AG09309 (cell line): ENCODE measurements at regions not wholly inside any gene's neighbourhood (a gene's known extent, or its start where the extent isn't known, plus 50 kb on each side); places are given as distances from the start of the nearest gene placed in this dataset.

Source experiments
- DNase-seq: peaks from one replicate; pipeline ENCODE4 v3.0.0-alpha.2; 2010; ENCODE audit warnings: low read depth
- H3K4me3 ChIP-seq: 2 replicates; pipeline ENCODE4 v1.5.1; 2011; ENCODE audit warnings: mild to moderate bottlenecking, low read depth, low read length, moderate library complexity; ENCODE audit not compliant: control insufficient read depth
- TF ChIP-seq, protein P1 (sequence below): IDR thresholded peaks from 2 replicates; pipeline ENCODE4 v1.5.1; 2011; ENCODE audit warnings: mild to moderate bottlenecking, low read depth, low read length, inconsistent platforms; ENCODE audit not compliant: insufficient read depth, control insufficient read depth; ENCODE audit errors: missing control alignments

DNA sequence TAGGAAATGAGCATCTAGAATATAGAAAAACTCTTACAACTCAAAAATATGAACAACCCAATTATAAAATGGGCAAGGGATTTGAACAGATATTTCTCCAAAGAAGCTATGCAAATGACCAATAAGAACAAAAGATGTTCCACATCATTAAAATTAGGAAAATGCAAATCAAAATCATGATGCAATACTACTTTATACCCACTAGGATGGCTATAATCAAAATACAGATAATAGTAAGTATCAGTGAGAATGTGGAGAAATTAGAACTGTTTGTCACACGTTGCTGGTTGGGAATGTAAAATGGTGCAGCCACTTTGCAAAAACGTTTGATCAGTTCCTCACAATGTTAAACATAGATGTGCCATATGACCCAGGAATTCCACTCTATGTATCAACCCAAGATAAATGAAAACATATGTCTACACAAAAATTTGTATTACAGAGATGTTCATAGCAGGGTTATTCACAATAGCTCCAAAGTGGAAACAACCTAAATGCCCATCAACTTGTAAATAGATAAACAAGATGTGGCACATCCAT lies 558.4 kb downstream of the SLC4A3 start:
- DNase-seq: no peak
- H3K4me3 ChIP-seq: no peak overlapping the region
- TF ChIP-seq, protein P1, sequence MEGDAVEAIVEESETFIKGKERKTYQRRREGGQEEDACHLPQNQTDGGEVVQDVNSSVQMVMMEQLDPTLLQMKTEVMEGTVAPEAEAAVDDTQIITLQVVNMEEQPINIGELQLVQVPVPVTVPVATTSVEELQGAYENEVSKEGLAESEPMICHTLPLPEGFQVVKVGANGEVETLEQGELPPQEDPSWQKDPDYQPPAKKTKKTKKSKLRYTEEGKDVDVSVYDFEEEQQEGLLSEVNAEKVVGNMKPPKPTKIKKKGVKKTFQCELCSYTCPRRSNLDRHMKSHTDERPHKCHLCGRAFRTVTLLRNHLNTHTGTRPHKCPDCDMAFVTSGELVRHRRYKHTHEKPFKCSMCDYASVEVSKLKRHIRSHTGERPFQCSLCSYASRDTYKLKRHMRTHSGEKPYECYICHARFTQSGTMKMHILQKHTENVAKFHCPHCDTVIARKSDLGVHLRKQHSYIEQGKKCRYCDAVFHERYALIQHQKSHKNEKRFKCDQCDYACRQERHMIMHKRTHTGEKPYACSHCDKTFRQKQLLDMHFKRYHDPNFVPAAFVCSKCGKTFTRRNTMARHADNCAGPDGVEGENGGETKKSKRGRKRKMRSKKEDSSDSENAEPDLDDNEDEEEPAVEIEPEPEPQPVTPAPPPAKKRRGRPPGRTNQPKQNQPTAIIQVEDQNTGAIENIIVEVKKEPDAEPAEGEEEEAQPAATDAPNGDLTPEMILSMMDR: no peak

DNA sequence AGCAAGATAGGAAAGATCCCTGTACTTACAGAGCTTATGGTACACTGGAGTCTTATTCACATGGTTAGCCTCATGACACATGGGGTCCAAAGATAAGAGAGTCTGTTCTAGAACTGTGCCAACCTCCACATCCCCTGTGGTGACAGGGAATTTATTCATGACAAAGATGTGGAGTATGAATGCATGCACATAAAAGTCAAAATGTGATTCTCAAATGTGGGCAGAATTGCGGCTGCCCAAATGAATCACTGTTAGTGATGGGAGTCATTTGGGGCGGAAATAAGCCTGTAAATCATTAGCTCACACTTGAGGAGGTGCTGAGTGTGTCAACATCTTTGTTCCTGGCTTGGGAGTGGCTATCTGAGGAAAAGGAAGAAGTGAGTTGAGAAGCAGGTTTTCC lies 560.6 kb downstream of the SLC4A3 start:
- TF ChIP-seq, protein P1: no peak
- DNase-seq: peak; percentile 86
- no peak overlapping the region for H3K4me3 ChIP-seq

DNA sequence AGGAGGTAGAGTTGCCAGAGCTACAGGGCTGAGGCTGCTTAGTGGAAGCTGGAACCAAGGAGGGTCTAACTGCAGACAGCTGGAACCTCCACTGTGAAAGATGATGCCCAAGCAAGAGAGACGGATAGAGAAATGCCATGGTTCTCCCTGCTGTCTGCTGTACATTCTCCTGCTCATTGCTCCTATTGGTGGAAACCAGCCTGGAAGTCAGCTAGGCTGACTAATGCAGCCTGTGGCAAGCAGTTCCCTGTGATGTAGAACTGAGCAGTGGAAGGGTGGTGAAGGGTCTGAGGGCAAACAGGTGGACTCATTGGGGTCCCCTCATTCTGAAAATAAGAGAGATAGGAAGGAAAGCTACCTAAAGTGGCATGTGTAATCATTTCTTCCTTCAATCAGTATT lies 563.6 kb downstream of the SLC4A3 start:
- DNase-seq: no peak
- no peak overlapping the region for H3K4me3 ChIP-seq
- TF ChIP-seq, protein P1: no peak

DNA sequence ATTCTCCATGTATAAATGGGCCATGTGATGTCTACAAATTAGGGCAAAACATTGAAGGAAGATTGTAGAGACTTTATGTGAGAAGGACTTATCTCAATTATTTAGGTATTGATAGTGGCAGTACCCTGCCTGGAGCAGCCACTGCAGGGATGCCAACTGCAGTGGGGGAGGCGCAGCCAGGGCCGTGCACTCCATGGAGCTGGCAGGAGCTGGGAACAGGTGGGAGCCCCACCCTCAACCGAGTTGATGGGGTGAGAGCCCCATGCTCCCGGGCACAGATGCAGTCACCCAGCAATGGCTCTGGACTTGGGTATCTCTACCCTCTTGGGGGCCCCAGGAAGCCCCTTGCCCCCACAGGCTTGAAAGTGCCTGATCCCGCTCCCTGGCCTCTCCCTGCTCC lies 564.3 kb downstream of the SLC4A3 start:
- TF ChIP-seq, protein P1: no peak
- DNase-seq: no peak
- H3K4me3 ChIP-seq: no peak overlapping the region

DNA sequence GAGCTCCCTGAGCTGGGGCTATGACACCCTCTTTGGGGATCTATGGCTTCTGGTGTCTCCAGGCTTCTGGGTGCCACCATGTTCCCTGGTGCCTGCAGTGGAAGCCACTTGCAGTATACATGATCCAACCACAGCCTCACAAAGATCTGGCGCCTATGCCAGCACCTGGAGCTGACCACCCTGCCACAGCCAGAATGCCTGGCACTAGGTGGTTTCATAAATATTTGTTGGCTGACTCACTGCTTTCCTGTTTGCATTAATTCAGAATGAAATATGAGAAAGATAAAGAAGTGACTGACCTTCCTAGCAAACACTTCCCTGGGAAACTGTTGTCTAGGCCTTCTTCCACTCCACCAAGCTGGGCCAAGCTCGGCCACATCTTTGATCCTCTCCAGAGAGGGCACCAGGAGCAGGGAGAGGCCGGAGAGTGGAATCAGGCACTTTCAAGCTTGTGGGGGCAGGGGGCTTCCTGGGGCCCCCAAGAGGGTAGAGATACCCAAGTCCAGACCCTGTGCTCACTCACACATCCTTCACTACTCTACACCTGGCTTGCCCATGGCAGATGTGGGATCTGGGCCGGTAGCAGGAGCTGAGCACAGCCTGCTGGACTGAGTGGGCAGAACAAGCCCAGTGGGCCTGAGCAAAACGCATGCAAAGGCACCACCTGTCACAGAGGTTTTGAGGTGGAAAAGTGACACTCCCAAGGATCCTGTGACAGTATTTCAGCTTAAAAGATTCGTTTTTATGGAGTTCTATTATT lies 565.7 kb downstream of the SLC4A3 start:
- DNase-seq: no peak
- TF ChIP-seq, protein P1: no peak
- no peak overlapping the region for H3K4me3 ChIP-seq

DNA sequence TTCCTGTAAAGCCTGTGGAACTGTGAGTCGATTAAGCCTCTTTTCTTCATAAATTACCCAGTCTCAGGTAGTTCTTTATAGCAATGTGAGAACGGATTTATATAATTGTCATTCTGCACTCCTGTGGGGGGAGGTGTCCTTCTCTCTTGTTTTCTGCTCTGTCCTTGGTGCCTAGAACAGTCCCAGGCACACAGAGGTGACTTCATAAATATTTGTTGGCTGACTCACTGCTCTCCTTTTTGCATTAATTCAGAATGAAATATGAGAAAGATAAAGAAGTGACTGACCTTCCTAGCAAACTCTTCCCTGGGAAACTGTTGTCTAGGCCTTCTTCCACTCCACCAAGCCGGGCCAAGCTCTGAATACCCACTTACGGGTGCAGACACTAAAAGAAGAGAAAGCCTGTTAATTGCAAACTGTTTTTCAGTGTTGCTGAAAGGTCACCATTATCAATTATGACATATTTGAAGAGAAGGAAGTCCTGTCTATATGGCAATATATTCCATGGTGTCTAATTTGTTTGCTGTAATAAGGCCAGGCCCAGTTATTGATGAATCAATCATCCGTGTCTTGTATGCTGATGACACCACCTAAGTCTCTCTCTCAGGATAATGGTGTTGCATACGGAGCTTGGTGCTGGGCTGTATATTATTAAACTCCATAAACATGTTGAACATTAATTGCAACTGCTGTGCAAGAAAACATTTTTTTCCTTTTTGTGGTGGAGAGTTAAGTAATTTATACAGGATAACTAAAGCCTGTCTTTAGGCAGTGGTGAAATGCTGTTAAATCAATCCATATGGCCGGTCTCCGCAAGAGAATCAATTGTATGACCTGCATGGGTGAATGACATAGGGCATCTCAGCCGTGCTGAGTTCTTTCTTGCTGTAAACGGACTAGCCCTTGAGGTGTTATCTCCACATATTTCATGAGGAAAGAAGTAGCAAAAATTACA lies 567.5 kb downstream of the SLC4A3 start:
- H3K4me3 ChIP-seq: no peak overlapping the region
- TF ChIP-seq, protein P1: no peak
- no peak for DNase-seq
